GM23338 (cell line): ENCODE measurements at regions not wholly inside any gene's neighbourhood (a gene's known extent, or its start where the extent isn't known, plus 50 kb on each side); places are given as distances from the start of the nearest gene placed in this dataset.
"Not testable (repeated sequence)": the region's sequence is repeated elsewhere in the genome, so short reads cannot be mapped to it uniquely, and the experiment has no call there.

ENCODE experiments used
- CREB1 ChIP-seq: fragments of 250-450 bp; sonication (Bioruptor Pico); IDR thresholded peaks from 2 replicates; pipeline ENCODE4 v1.5.0; 2020; ENCODE audit warnings: low read depth, mild to moderate bottlenecking, moderate library complexity
- CTCF ChIP-seq, 2 experiments: fragments of 200-600 bp in 1 of 2; sonication (generic) in 1 of 2; conservative IDR thresholded peaks; 2 replicates each; pipeline versions ENCODE4 v1.5.1 to v1.6.1; 2016 to 2017; ENCODE audit warnings: antibody characterized with exemption in 2 of 2, low read depth in 2 of 2, mild to moderate bottlenecking in 2 of 2, moderate library complexity in 1 of 2
- ETS1 ChIP-seq: IDR thresholded peaks from 2 replicates; pipeline ENCODE4 v1.6.1; 2016; ENCODE audit warnings: antibody characterized with exemption
- EZH2 ChIP-seq: fragments of 200-600 bp; sonication (generic); IDR thresholded peaks from one replicate; pipeline ENCODE4 v1.8.0; 2017; ENCODE audit warnings: antibody characterized with exemption, mild to moderate bottlenecking, low read depth; ENCODE audit not compliant: unreplicated experiment
- EZH2phosphoT487 ChIP-seq: fragments of 200-600 bp; sonication (generic); IDR thresholded peaks from one replicate; pipeline ENCODE4 v1.8.1; 2018; ENCODE audit warnings: antibody characterized with exemption; ENCODE audit not compliant: unreplicated experiment
- JUNB ChIP-seq: IDR thresholded peaks from one replicate; pipeline ENCODE4 v1.6.1; 2016; ENCODE audit warnings: antibody characterized with exemption; ENCODE audit not compliant: unreplicated experiment
- POLR2AphosphoS5 ChIP-seq: IDR thresholded peaks from 2 replicates; pipeline ENCODE4 v1.6.1; 2016; ENCODE audit warnings: antibody characterized with exemption, low read depth
- REST ChIP-seq: IDR thresholded peaks from one replicate; pipeline ENCODE4 v1.6.1; 2018; ENCODE audit warnings: antibody characterized with exemption; ENCODE audit not compliant: unreplicated experiment
- STAT1 ChIP-seq: IDR thresholded peaks from one replicate; pipeline ENCODE4 v1.6.1; 2016; ENCODE audit warnings: antibody characterized with exemption; ENCODE audit not compliant: unreplicated experiment
- ZNF114 ChIP-seq: fragments of 250-450 bp; sonication (Bioruptor Pico); IDR thresholded peaks from 2 replicates; pipeline ENCODE4 v1.5.0; 2020; ENCODE audit warnings: mild to moderate bottlenecking, moderate library complexity
- ZNF331 ChIP-seq: fragments of 250-450 bp; sonication (Bioruptor Pico); IDR thresholded peaks from 2 replicates; pipeline ENCODE4 v1.5.0; 2020; ENCODE audit warnings: low read depth, mild to moderate bottlenecking, moderate library complexity
- ZNF462 ChIP-seq: fragments of 250-450 bp; sonication (Bioruptor Pico); IDR thresholded peaks from 2 replicates; pipeline ENCODE4 v1.5.0; 2020; ENCODE audit warnings: mild to moderate bottlenecking, moderate library complexity

- TF ChIP-seq CREB1 (CRISPR knock-in tag); ZNF114 (CRISPR knock-in tag); CTCF (conservative IDR thresholded peaks at IDR 0.05; ENCODE audit: low read depth in 2 of 2); EZH2; POLR2AphosphoS5; REST; ZNF331 (CRISPR knock-in tag); EZH2phosphoT487; ZNF462 (CRISPR knock-in tag); JUNB; STAT1; ETS1: not testable (repeated sequence)
These were observed 108.0 kb upstream of the RANBP3L start for GRCh38 chr5:36409711-36410110.
